ENCODE measurements at regions not wholly inside any gene's neighbourhood (a gene's known extent, or its start where the extent isn't known, plus 50 kb on each side); places are given as distances from the start of the nearest gene placed in this dataset.
A peak's percentile ranks its signal among the peaks of the same experiment; 100 is the strongest.

DNA sequence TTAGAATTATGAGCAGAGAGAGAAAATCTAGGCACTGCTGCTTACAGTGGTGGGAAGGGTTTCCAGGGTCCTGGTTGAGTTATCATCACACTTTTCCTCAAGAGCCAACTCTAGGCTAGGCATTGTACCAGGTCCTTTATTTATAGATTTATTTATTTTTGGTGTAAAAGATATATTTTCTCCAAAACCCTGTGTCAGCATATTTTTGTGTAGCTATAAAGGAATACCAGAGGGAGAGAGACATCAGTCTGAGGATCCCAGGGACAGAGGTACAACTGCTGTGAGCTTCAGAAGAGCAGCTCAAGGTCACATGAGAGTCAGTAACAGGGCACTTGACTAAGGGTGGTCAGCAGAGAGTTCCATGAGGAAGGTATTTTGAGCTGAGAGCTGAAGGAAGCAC, 159.7 kb downstream of the SLC35B3 start:
- DNase-seq = no peak

DNA sequence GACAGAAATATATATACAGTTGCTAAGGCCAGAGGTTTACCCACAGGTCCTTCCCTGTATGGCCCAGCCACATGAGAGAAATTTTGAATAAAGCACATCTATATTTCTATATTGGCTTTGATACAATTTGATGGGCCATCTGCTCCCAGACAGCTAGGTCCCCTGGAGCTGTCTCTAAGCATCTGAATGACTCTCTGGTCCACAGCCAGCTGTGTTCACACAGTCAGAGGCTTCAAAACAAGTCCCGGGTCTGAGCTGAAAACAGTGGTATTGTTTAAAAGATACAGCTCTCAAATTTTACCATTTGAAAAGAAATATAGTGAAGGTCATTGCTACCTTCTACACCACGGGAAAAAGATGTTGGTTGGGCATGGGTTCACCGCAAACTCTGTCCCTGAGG, 161.1 kb downstream of the SLC35B3 start:
- no peak for DNase-seq

DNA sequence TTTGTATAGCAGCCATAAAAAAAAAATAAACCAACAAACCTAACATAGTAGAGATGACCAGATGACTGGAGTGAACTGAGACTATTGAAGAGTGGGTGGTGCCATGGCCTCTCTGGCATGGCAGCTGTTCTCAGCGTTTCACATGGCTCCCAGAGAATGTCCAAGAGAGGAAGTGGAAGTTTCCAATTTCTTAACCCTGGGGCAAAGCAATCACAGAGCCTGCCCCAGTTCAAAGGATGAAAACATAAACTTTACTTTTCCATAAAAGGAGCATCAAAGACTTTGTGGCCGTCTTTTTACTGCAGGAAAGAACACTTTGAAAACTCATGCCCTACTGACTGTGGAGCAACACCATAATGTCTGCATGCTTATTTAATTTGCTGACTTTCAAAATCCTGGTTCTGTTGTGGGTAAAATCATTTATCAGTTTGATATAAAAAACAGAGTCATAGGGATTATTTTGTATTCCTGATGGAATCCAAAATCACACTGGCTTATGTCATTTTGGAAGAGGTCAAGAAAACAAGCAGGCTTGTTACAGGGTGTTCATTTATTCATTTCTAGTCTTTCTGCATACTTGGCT, 165.4 kb downstream of the SLC35B3 start:
- DNase-seq = no peak

DNA sequence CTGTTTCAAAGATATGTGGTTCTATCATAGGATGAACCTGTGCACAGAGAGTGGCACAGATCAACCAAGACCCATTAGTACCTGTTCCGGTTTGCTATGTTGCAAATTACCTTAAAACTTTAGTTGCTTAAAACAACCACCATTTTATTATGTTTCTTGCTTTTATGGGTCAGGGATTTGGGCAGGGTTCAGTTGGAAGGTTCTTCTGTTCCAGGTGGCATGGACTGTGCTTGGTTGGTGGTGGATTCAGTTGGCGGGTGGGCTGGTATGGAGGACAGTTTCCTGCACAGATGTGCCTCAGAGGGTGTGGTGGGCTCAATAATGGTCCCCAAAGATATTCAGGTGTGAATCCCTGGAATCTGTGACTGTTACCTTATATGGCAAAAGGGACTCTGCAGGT, 166.3 kb downstream of the SLC35B3 start:
- DNase-seq = no peak

DNA sequence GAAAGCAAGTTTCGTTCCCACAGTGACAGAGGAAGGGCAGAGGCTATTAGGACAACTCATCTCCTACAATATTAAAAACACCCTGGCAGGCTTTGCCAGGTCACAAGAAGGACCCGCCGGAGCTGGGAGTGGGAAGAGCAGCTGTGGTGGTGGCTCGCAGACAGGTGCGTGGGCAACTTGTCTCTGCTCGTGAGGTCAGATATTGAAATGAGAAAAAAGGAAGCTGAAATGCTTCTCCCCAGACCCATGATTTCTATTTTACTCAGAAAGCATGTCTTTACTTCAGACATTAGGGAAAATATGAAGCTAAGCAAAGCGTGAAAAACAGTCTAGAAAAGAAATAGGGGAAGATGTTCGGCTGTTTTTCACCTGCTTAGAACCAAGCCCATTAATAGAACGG, 166.3 kb upstream of the EEF1E1 start:
- no peak for DNase-seq

DNA sequence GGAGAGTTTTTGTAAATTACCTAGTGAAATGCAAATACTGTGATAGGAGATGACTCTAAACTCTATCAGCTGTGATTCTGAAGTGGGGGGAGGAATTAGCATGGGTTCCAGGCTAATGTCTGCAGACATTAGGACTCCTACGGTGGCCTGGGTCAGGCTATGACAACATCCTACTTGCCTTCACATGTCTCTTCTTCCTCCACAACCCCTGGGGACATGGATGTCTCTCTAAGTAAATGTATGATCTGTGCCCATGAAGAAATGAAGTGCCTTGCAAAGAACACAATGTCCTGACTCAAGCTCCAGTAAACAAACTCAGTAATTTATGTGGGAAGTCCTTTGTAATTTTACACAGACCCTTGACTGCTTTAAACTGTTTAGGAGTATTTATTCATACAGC, 165.8 kb upstream of the EEF1E1 start:
- DNase-seq = no peak

DNA sequence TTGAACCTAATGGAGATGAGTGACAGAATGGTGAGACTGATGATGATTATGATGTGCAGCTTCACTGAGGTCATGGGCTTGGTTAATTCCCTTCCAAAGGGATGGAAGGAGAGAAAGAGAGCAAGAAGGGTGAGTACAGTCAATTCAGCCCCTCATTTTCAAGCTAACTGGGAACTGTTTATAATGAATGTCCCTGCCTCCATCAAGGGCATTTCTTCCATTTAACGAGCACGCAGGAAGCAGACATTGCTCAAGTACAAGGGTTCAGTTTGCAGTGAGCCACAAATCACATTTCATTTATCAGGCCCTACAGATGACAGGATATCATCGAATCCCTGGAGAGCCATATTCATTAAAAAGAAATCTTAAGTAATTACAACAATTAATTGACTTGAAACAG, 158.3 kb upstream of the EEF1E1 start:
- no peak for DNase-seq

DNA sequence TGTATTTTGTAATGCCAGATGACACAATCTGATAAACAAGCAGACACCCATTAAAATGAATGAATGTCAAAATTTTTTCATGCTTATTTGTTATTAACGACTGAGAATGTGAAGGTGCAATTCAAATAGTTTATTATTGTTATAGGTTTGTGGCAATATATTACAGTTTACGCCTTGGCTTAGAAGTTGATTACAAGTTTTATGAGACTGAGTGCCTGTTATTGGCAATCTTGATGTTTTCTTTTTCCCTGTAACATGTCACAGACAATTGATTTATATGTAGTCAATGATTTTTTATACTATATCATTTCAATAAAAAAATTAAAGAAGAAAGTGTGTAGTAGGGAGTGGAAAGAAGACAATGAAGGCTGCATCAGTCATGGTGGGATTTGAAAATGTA, 144.1 kb upstream of the EEF1E1 start:
- no peak for DNase-seq

DNA sequence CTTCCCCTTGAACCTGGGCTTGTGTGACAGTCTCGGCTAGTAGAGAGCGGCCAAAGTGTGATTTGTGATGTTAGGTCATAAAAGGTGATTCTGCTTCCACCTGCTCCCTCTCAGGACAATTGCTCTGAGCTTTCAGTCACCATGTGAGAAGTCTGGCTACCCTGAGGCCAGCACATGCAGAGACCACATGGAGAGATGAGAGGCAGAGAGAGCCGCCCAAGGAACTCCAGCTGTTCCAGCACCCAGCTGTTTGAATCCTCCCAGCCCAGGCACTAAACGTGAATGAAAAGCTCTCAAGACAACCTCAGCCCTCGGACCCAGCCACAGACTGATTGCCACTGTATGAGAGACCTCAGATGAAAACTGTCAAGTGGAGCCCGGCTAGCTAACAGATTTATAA, 143.4 kb upstream of the EEF1E1 start:
- DNase-seq = no peak

DNA sequence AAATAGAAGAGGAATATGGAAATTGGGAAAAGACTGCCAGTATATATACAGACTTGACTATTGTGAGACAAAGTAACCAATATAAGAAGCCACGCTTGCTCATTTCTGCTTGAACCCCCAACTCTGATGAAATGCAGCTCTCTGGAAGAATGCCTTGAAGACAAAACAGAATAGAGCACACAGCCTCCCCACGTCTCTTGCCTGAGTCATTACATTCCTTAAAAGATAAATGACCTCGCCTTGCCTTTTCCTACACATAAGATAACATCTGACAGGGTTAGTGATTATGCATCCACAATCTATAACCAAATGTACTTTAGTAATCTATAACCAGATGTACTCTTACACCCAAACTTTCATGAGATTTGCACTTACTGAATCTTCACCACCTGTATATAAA, 141.1 kb upstream of the EEF1E1 start:
- DNase-seq = no peak

DNA sequence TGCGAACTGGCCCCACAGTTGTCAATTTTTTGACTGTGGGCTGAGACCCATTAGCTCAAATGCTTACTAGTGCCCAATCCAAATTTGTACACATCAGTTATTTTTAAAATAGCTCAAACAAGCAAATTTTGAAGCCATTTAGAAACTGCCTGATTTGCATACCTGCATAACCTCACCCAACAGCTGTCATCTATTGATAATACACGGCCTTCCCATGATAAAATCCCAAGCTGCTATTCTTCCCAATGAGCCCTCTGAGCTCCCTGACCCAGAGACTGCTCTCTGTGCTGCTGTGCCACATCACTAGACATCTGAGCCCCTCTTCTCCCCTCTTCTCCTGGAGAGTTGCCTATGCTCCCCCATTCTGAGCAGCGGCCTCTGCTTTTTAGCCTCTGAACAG, 140.5 kb upstream of the EEF1E1 start:
- no peak for DNase-seq

DNA sequence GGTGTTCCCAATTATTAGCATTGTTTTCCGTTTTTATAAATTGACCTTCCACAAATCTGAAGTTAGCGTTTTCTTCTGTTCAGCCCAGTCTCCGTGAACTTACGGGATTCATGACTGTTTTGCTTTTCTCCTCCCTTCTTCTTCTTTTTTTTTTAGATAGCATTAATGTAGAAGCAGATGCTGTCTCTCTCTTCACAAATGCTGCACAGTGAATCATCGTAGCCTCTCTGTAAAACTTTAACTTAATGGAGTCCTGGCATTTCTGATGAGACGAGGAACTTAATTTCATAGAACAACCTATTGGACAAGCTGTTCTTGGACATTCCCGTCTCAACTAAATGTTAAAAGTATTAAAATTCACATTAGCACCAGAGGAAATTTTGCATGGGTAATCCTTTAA, 138.0 kb upstream of the EEF1E1 start:
- DNase-seq = no peak

DNA sequence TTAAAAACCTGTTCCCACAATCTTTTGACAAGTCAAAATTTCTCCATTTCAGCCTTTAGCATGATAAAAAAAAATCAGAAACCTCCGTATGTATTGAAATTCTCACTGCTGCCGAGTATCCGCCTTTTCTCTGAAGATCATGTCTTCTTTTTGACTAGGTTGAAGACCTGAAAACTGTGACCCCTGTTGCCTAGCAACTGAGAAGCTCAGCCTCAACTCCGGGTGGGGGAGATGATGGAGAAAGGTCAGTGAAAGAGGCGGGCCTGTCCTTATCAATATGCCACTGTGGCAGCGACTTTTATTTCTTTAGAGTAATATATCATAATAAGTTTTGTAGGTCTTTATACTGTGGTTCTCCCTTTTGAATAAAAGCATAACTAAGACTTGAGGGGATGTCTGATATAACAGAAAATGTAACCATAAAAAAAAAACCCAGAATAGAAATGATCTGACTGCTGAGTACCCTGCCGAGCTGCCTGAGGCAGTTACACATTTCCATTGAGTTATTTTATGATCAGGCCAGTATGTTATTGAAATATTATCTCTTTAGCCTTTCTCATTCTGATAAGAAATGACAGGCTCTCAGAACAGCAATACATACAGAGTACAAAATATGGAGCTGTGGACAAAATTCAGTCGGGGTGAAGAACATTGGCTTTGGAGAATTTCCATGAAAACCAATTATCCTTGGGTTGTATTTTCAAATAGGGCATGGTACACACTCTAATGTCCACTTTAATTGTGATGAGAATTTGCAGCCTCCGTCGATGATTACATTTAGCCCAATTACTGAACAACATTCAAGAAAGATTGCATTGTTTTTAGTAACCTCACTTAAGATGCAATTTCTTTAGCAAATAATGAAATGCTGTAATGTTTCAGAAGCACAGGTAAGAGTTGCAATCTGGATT, 136.7 kb upstream of the EEF1E1 start:
- DNase-seq = no peak

DNA sequence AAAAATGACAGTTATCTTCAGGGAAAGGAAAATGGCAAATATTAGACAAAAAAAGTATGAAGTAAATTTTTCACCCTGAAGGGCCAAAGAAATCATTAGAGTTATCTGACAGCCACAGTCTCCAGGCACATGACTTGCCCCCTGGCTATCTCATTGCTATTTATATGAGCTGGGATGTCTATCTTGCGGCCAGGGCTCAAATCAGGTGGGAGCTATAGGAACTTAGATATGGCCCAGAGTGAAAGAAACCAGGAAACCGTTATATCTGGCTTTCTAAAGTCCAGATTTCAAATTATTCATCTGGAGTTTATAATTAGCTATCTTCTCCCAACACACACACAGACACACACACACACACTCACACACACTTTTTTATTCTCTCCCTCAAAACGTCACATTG, 135.3 kb upstream of the EEF1E1 start:
- no peak for DNase-seq

DNA sequence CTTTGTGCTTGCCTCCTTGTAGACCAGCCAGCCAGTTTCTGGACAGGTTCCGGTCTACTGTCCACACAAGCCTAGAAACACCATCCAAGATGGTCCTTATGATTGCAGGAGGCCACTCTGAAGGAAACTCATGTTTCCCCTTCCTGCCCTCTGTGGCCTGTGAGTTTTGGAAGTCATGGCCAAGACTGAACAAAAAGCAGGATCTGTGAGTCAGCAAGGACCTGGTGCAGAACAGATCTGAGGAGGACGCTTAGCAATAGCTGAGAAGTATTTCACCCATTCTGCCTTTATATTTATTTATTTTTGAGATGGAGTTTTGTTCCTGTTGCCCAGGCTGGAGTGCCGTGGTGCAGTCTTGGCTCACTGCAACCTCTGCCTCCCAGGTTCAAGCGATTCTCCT, 134.6 kb upstream of the EEF1E1 start:
- no peak for DNase-seq

DNA sequence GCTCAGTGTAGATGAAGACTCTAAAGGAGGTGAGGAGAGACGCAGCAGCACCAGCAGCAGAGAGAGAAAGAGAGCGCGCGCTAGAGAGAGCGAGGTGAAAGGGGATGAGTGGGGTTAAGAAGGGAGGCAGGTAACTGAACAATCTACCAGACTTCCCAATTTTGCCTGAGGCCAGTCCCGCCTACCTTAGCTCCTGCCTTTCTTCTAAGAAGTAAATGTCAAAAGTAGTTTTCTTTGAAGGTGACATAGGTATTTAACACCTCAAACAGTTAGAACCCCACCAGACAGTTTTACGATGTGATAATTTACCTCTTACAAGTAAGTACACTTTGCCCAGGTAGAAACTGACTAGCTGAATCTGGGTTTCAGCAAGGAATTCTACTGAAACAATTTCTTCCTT, 132.0 kb upstream of the EEF1E1 start:
- DNase-seq = no peak

DNA sequence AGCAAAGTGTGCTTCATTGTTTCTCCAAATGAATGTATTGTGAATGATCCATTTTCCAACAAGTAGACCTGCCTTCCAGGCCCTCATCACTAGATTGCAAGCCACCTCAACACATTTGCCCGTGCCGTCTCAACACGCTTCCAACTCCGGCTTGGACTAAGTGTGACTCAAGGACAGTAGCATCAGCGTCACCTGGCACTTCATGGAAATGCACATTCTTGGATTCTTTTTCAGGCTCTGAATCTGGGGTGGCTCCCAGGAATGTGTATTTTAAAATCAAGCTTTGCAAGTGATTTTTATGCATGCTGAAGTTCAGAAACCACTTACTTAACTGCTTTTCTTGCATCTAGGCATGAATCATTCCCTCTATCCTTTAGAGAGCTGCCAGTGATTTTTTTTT, 129.6 kb upstream of the EEF1E1 start:
- DNase-seq = no peak

DNA sequence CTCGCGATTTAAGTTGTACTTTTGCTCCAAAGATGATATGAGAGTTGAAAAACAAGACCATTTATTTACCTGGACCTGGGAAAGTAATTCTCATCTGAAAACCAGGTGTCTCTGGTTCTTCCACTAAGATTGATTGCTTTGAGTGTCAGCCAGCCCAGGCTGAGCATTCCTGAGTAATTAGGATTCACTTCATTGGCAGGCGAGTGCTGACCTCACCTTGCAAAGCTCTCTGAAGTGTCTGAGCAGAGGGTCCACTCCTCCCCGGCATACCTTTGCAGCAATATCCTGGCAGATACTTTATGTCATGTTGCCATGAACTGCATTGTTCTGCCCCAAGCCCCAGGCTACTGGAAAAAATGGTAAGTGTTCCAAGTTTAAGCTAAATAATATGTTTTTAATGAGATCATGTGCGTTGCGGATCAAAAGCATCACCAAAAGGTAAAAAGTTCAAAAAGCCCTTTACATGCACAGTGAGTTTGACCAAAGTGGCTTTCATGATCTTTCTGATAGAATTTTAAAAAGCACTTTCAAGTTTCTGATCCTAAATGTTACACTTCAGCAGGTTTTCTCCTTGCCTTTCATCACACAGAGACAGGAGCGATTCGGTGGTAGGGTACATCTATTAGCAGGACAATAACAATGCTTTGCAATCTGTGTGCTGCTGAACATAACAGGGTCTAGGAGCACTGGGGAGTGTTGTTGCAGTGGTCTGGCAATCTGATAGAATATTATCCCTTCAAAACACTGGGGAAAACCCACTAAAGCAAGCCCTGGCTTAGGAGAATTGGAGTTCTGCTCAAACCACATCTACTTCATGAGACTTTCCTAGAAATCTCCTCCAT, 127.8 kb upstream of the EEF1E1 start:
- no peak for DNase-seq

DNA sequence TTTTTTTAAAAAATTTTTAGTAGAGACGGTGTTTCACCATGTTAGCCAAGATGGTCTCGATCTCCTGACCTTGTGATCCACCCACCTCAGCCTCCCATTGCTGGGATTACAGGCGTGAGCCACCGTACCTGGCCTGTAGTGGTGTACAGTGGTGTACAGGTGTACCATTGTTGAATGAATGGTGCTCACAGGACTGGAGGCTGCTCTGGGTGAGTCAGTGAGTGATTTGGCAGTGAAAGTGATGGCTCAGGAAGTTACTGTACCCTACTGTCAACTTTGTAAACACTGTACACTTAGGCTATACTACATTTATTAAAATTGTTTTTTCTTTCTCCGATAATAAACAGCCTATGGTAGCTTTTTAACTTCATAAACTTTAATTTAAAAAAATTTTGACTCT, 122.8 kb upstream of the EEF1E1 start:
- DNase-seq = no peak

DNA sequence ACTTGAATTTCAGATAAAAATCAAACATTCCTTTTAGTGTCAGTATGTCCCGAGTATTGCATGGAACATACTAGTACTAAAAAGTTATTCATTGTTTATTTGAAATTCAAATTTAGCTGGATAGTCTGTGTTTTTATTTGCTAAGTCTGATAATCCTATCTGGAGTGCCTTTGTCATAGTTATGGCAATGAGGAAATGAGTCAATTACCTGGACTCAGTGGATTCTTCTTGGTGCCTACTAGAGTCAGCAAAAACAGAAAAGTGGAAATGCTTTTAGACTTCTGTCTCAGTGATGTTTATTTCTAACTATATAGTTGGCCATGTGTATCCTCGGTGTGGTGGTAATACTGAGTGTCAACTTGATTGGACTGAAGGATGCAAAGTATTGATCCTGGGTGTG, 121.3 kb upstream of the EEF1E1 start:
- no peak for DNase-seq

DNA sequence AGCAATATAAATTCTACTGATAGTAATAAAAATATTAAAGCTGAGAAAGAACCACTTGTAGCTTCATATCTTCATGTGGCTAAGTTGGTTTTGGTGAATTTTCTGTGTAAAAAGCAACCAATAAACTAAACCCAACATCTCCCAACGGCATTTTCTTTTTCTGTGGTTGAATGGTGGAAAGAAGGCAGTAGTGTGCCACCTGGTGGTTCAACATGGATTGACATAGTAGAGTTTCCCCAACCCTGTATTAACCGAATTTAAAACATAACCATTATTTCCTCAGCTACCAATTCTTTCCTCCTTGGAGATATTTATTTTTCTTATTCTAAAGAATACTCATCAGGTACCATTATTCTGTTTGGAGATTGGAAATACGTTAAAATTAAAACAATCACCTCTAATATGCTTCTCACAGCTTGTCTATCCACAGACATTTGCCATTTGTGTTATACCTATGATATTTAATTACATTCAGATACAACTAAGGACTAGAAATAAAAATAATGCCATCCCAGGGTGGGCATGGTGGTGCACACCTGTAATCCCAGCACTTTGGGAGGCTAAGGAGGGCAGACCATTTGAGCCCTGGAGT, 117.1 kb upstream of the EEF1E1 start:
- DNase-seq = peak in 1 of 4 experiments; percentile 1

DNA sequence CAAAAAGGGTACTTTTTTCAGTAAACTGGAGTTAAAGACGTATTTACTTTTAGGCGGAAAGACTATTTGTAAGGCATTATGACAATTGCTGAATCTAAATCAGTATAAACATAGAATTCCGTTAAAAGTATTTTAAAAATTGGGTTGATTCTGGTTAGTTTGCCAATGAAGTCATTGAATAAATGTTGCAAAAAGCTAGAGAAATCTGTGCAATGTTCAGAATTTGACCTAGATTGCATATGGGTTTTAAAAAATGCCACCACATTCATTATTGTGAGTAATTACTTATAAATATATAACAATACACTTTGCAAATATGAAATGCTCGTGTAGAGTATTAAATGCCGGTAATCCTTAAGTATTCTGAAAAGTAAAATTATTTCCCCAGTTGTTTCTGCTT, 116.5 kb upstream of the EEF1E1 start:
- DNase-seq = no peak

DNA sequence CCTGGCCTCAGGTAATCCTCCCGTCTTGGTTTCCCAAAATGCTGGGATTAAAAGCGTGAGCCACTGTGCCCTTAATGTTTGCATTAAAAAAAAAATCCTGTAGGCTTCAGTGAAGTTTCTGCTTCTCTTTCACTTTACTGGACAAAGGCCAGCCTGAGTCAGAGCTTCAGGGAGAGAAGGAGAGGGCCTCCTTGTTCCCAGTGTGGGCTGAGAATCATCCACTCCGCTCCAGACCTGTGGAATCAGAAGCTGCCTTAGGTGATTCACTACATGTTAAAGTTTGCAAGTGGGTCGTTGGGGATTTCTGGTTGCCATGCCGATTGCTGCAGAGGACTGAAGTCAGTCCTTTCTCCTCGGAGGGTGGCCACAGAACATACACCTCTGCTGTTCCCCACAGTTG, 113.3 kb upstream of the EEF1E1 start:
- no peak for DNase-seq

DNA sequence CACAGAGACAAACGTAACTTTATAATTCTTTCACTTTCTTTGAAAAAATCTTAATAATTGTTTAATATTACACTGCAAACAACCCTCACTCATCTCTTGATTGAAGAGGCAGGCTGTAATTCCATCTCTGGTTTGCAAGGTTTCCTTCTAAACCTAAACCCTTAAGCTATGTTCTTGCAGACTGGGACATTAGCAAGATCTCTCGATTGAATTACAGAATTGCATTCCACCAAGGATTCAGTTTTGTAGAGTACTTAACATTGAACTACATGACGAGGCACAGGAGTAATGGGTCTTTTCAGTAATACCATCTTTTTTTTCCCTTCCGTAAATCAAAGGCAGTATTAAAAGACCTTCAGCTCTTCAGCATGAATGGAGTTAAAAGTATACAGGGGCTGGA, 111.6 kb upstream of the EEF1E1 start:
- no peak for DNase-seq

Data from activated naive CD4-positive, alpha-beta T cell (primary cell).